ENCODE measurements at regions not wholly inside any gene's neighbourhood (a gene's known extent, or its start where the extent isn't known, plus 50 kb on each side); places are given as distances from the start of the nearest gene placed in this dataset.

- Histone ChIP-seq H3K36me3 (no peaks in the 10 kb centered on the region), H3K4me3 (no peak overlapping the region), H3K9me3 (no peaks in the 10 kb centered on the region), H3K27ac (peak overlapping the region in 1 of 4 donors; percentile 5), H3K4me1 (peaks cover 5 to 19% (median 11%) of the 10 kb centered on the region in 4 donors), H3K27me3 (no peaks in the 10 kb centered on the region)
- WGBS, 2 donors (ENCODE audit: low coverage in 1 of 2): 78 to 79% methylated on average over 3 of the region's 3 CpGs
- TF ChIP-seq CTCF (IDR thresholded peaks at IDR 0.05) (no peak), EP300 (IDR thresholded peaks at IDR 0.05; ENCODE audit: low read depth) (no peak), POLR2AphosphoS5 (IDR thresholded peaks at IDR 0.05) (no peak), POLR2A (IDR thresholded peaks at IDR 0.05) (no peak)
- in situ Hi-C loops (cut with MboI; ENCODE audit: low pct_ligation_motif_present in 1 of 4, low pct_unique_long_range_greater_than_20kb in 1 of 4, low sequenced_read_pairs in 3 of 4) (no loop called here), intact Hi-C loops (cut with DNase I; ENCODE audit: low total_unique reads) (loop anchor here (5.0 kb wide), 1 partner anchor 36 kb away; no protein-coding TSS in a partner anchor)
- no peak for DNase-seq
Observed at GRCh38 chr2:37873229-37873628, 51.9 kb upstream of the RMDN2 start.

GRCh38 chr2:37873749-37874330, 51.2 kb upstream of the RMDN2 start:
- no peaks in the 10 kb centered on the region for H3K9me3 ChIP-seq
- no peak for DNase-seq
- TF ChIP-seq POLR2AphosphoS5 (IDR thresholded peaks at IDR 0.05): no peak
- no peak for TF ChIP-seq POLR2A (IDR thresholded peaks at IDR 0.05)
- H3K4me1 ChIP-seq: peaks cover 5 to 19% (median 11%) of the 10 kb centered on the region in 4 donors
- in situ Hi-C loops (cut with MboI; ENCODE audit: low pct_ligation_motif_present in 1 of 4, low pct_unique_long_range_greater_than_20kb in 1 of 4, low sequenced_read_pairs in 3 of 4): no loop called here
- no peaks in the 10 kb centered on the region for H3K36me3 ChIP-seq
- H3K4me3 ChIP-seq: no peak overlapping the region
- intact Hi-C loops (cut with DNase I; ENCODE audit: low total_unique reads): loop anchor here (5.0 kb wide), 1 partner anchor 37 kb away; no protein-coding TSS in a partner anchor
- 95 to 96% methylated on average over 5 to 7 of the region's 7 CpGs for WGBS, 2 donors (ENCODE audit: low coverage in 1 of 2)
- no peaks in the 10 kb centered on the region for H3K27me3 ChIP-seq
- H3K27ac ChIP-seq: no peak overlapping the region

GRCh38 chr2:37874470-37874869, 50.6 kb upstream of the RMDN2 start:
- H3K36me3 ChIP-seq: no peaks in the 10 kb centered on the region
- WGBS, 2 donors (ENCODE audit: low coverage in 1 of 2): 93 to 98% methylated on average over 4 to 7 of the region's 7 CpGs
- H3K27ac ChIP-seq: no peak overlapping the region
- H3K9me3 ChIP-seq: no peaks in the 10 kb centered on the region
- intact Hi-C loops (cut with DNase I; ENCODE audit: low total_unique reads) (loop anchor here (5.0 kb wide), 1 partner anchor 37 kb away; no protein-coding TSS in a partner anchor), in situ Hi-C loops (cut with MboI; ENCODE audit: low pct_ligation_motif_present in 1 of 4, low pct_unique_long_range_greater_than_20kb in 1 of 4, low sequenced_read_pairs in 3 of 4) (no loop called here)
- DNase-seq: no peak
- no peak overlapping the region for H3K4me3 ChIP-seq
- TF ChIP-seq CTCF (IDR thresholded peaks at IDR 0.05) (no peak), POLR2A (IDR thresholded peaks at IDR 0.05) (no peak), POLR2AphosphoS5 (IDR thresholded peaks at IDR 0.05) (no peak), EP300 (IDR thresholded peaks at IDR 0.05; ENCODE audit: low read depth) (no peak)
- peaks cover 5 to 19% (median 11%) of the 10 kb centered on the region in 4 donors for H3K4me1 ChIP-seq
- no peaks in the 10 kb centered on the region for H3K27me3 ChIP-seq

All from transverse colon (tissue), 4 donors.